ENCODE measurements at regions not wholly inside any gene's neighbourhood (a gene's known extent, or its start where the extent isn't known, plus 50 kb on each side); places are given as distances from the start of the nearest gene placed in this dataset.

GRCh38 chr2:54377451-54377850, 78.7 kb upstream of the SPTBN1 start:
- TF ChIP-seq, protein P1, sequence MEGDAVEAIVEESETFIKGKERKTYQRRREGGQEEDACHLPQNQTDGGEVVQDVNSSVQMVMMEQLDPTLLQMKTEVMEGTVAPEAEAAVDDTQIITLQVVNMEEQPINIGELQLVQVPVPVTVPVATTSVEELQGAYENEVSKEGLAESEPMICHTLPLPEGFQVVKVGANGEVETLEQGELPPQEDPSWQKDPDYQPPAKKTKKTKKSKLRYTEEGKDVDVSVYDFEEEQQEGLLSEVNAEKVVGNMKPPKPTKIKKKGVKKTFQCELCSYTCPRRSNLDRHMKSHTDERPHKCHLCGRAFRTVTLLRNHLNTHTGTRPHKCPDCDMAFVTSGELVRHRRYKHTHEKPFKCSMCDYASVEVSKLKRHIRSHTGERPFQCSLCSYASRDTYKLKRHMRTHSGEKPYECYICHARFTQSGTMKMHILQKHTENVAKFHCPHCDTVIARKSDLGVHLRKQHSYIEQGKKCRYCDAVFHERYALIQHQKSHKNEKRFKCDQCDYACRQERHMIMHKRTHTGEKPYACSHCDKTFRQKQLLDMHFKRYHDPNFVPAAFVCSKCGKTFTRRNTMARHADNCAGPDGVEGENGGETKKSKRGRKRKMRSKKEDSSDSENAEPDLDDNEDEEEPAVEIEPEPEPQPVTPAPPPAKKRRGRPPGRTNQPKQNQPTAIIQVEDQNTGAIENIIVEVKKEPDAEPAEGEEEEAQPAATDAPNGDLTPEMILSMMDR (IDR thresholded peaks at IDR 0.05) = no peak
- TF ChIP-seq POLR2A (IDR thresholded peaks at IDR 0.05) = no peak
